ENCODE measurements at regions not wholly inside any gene's neighbourhood (a gene's known extent, or its start where the extent isn't known, plus 50 kb on each side); places are given as distances from the start of the nearest gene placed in this dataset.
"Not testable (repeated sequence)": the region's sequence is repeated elsewhere in the genome, so short reads cannot be mapped to it uniquely, and the experiment has no call there.

DNA sequence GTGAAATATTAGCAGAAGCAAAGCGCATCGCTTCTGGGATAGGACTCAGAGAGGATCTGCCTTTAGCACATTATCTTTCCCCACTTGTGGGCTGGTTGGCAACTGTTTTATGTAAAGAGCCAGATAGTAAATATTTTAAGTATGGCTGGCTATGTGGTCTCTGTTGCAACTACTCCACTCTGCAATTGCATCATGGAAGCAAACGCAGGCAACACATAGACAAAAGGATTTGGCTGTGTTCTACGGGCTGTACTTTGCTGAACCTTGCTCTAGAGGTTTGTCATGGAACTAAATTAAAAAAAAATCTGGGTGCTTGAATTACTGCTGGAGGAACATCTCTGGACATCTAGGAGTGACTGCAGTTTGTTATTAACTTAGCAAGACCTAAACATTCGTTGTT lies 307.8 kb upstream of the TPK1 start:
- TF ChIP-seq CTCF (IDR thresholded peaks at IDR 0.05) (no peak), POLR2A (IDR thresholded peaks at IDR 0.05) (no peak)

GRCh38 chr7:145134377-145134776 lies 298.5 kb upstream of the TPK1 start:
- Histone ChIP-seq H3K4me1 (no peaks in the 10 kb centered on the region), H3K27me3 (no peaks in the 10 kb centered on the region), H3K27ac (no peak overlapping the region), H3K36me3 (no peaks in the 10 kb centered on the region), H3K9me3 (no peaks in the 10 kb centered on the region), H3K4me3 (no peak overlapping the region)
- intact Hi-C loops (cut with DNase I): no loop called here
- DNase-seq: no peak
- TF ChIP-seq POLR2A (IDR thresholded peaks at IDR 0.05): no peak

More for the DNA sequence above, 307.8 kb upstream of the TPK1 start:
- H3K27me3 ChIP-seq: no peaks in the 10 kb centered on the region
- no peak overlapping the region for H3K4me3 ChIP-seq
- DNase-seq: no peak
- intact Hi-C loops (cut with DNase I): no loop called here
- H3K36me3 ChIP-seq: no peaks in the 10 kb centered on the region
- H3K9me3 ChIP-seq: no peaks in the 10 kb centered on the region
- 55 to 74% methylated on average over 5 of the region's 5 CpGs for WGBS, 2 donors
- H3K4me1 ChIP-seq: no peaks in the 10 kb centered on the region
- H3K27ac ChIP-seq: no peak overlapping the region

DNA sequence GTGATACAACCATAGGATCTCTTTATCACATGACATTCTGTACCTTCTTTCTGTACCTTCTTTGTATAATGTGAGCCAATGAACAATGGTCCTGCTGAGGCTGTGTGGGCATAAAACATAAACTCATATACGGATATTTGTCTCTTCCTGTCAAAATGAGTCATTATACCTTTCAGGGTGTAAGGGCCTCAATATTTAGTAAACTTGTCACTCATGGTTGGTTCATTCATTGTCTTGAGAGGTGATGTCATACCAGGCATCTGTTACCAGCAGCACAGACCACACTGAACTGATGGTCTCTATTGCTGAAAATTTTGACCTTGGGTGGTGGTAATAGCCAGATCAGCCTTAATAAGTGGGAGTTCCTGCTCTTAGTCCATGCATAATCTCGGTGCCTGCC lies 287.6 kb upstream of the TPK1 start:
- WGBS, 2 donors: 67 to 71% methylated on average over 2 of the region's 2 CpGs
- DNase-seq: no peak
- no peaks in the 10 kb centered on the region for H3K9me3 ChIP-seq
- H3K4me1 ChIP-seq: no peaks in the 10 kb centered on the region
- TF ChIP-seq POLR2A (IDR thresholded peaks at IDR 0.05) (no peak), CTCF (IDR thresholded peaks at IDR 0.05) (no peak)
- no peaks in the 10 kb centered on the region for H3K36me3 ChIP-seq
- intact Hi-C loops (cut with DNase I): no loop called here
- H3K27ac ChIP-seq: no peak overlapping the region
- H3K4me3 ChIP-seq: no peak overlapping the region
- H3K27me3 ChIP-seq: no peaks in the 10 kb centered on the region

GRCh38 chr7:145106001-145106400 lies 270.1 kb upstream of the TPK1 start:
- intact Hi-C loops (cut with DNase I): no loop called here
- Histone ChIP-seq H3K36me3 (no peaks in the 10 kb centered on the region), H3K9me3 (peaks cover 0 to under 1% (median 0%) of the 10 kb centered on the region in 3 donors), H3K4me1 (no peaks in the 10 kb centered on the region), H3K27me3 (no peaks in the 10 kb centered on the region), H3K4me3 (no peak overlapping the region), H3K27ac (no peak overlapping the region)
- 16 to 29% methylated on average over 1 of the region's 1 CpG for WGBS, 2 donors
- TF ChIP-seq POLR2A (IDR thresholded peaks at IDR 0.05) (no peak), CTCF (IDR thresholded peaks at IDR 0.05) (no peak)
- no peak for DNase-seq

DNA sequence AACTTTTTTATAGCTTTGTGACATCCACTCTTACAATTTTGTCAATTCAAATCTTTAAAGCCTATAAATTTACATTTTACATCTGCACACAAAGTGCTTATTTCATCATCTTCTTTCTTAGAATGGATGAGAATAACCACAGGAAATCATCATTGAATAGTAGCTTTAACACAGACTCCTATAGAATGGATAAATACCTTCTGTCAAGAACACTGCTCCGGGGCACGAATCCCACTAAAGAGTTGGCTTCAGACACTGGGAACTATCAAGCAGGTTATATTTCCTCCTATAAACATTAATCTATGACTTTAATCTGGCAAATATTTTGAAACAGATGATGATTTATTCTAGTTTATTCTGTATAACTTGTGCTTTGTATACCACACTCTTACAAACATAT lies 269.7 kb upstream of the TPK1 start:
- Histone ChIP-seq H3K27ac (no peak overlapping the region), H3K4me3 (no peak overlapping the region), H3K4me1 (no peaks in the 10 kb centered on the region), H3K36me3 (no peaks in the 10 kb centered on the region), H3K27me3 (no peaks in the 10 kb centered on the region), H3K9me3 (no peaks in the 10 kb centered on the region)
- no peak for TF ChIP-seq CTCF (IDR thresholded peaks at IDR 0.05)
- WGBS, 2 donors: 36 to 41% methylated on average over 2 of the region's 2 CpGs
- no peak for DNase-seq
- intact Hi-C loops (cut with DNase I): no loop called here

GRCh38 chr7:145104400-145104799 lies 268.5 kb upstream of the TPK1 start:
- intact Hi-C loops (cut with DNase I): no loop called here
- Histone ChIP-seq H3K9me3 (no peaks in the 10 kb centered on the region), H3K27ac (no peak overlapping the region), H3K4me1 (no peaks in the 10 kb centered on the region), H3K4me3 (no peak overlapping the region), H3K36me3 (no peaks in the 10 kb centered on the region), H3K27me3 (no peaks in the 10 kb centered on the region)
- WGBS, 2 donors: 48 to 63% methylated on average over 1 of the region's 1 CpG
- TF ChIP-seq CTCF (IDR thresholded peaks at IDR 0.05) (no peak), POLR2A (IDR thresholded peaks at IDR 0.05) (no peak)
- DNase-seq: no peak

GRCh38 chr7:145102199-145102598 lies 266.3 kb upstream of the TPK1 start:
- 81 to 83% methylated on average over 7 to 8 of the region's 10 CpGs for WGBS, 2 donors
- intact Hi-C loops (cut with DNase I): not testable (repeated sequence)

More at GRCh38 chr7:145102199-145102598, 266.3 kb upstream of the TPK1 start:
- not testable (repeated sequence) for H3K27me3 ChIP-seq, H3K4me3 ChIP-seq, H3K27ac ChIP-seq, DNase-seq, H3K9me3 ChIP-seq, H3K4me1 ChIP-seq, H3K36me3 ChIP-seq

Data from esophagus squamous epithelium (tissue), 5 donors.